Stromal cell of bone marrow (primary cell): ENCODE measurements at regions not wholly inside any gene's neighbourhood (a gene's known extent, or its start where the extent isn't known, plus 50 kb on each side); places are given as distances from the start of the nearest gene placed in this dataset.

Experiments
- DNase-seq: peaks from one replicate; pipeline ENCODE4 v3.0.0-alpha.2; 2012; ENCODE audit warnings: low read depth

GRCh38 chr13:75231235-75231634 lies 250.7 kb downstream of the TBC1D4 start:
- no peak for DNase-seq

- DNase-seq: peak; percentile 92
Observed at GRCh38 chr13:75226733-75227435, 255.1 kb downstream of the TBC1D4 start.

GRCh38 chr13:75226092-75226491 lies 255.9 kb downstream of the TBC1D4 start:
- DNase-seq: no peak

- DNase-seq: no peak
Observed at GRCh38 chr13:75225288-75226032, 256.5 kb downstream of the TBC1D4 start.

- DNase-seq: no peak
Observed at GRCh38 chr13:75224053-75224742, 257.8 kb downstream of the TBC1D4 start.

- peak; percentile 67 for DNase-seq
Observed at GRCh38 chr13:75222031-75222430, 259.9 kb downstream of the TBC1D4 start.

- no peak for DNase-seq
Observed at GRCh38 chr13:75220861-75221260, 261.1 kb downstream of the TBC1D4 start.

- DNase-seq: no peak
Observed at GRCh38 chr13:75220238-75220542, 261.8 kb downstream of the TBC1D4 start.

- peak; percentile 33 for DNase-seq
Observed at GRCh38 chr13:75219479-75220237, 262.3 kb downstream of the TBC1D4 start.

- peak; percentile 64 for DNase-seq
Observed at GRCh38 chr13:75217949-75218348, 264.0 kb downstream of the TBC1D4 start.

GRCh38 chr13:75216038-75216437 lies 265.9 kb downstream of the TBC1D4 start:
- DNase-seq: no peak

- no peak for DNase-seq
Observed at GRCh38 chr13:75214846-75215245, 267.1 kb downstream of the TBC1D4 start.

- no peak for DNase-seq
Observed at GRCh38 chr13:75202981-75203380, 279.0 kb downstream of the TBC1D4 start.

GRCh38 chr13:75197803-75198202 lies 284.2 kb downstream of the TBC1D4 start:
- DNase-seq: no peak

- DNase-seq: peak; percentile 61
Observed at GRCh38 chr13:75196147-75196837, 285.7 kb downstream of the TBC1D4 start.

GRCh38 chr13:75195495-75196146 lies 286.3 kb downstream of the TBC1D4 start:
- DNase-seq: peak; percentile 33

- DNase-seq: peak; percentile 31
Observed at GRCh38 chr13:75194717-75195462, 287.1 kb downstream of the TBC1D4 start.

- no peak for DNase-seq
Observed at GRCh38 chr13:75186379-75186778, 295.6 kb downstream of the TBC1D4 start.

- peak; percentile 14 for DNase-seq
Observed at GRCh38 chr13:75181906-75182305, 300.1 kb downstream of the TBC1D4 start.

- no peak for DNase-seq
Observed at GRCh38 chr13:75180805-75181455, 301.0 kb downstream of the TBC1D4 start.
